GM21717 (cell line): ENCODE measurements at regions not wholly inside any gene's neighbourhood (a gene's known extent, or its start where the extent isn't known, plus 50 kb on each side); places are given as distances from the start of the nearest gene placed in this dataset.
"Not testable (repeated sequence)": the region's sequence is repeated elsewhere in the genome, so short reads cannot be mapped to it uniquely, and the experiment has no call there.

Experiments used
- ATAC-seq: cut with Tn5 transposase; IDR thresholded peaks from one replicate; pipeline ENCODE4 v1.9.1; 2021; ENCODE audit warnings: mild to moderate bottlenecking, moderate library complexity; ENCODE audit not compliant: unreplicated experiment

- ATAC-seq = no peak
Observed at GRCh38 chr20:19867940-19868371, 109.9 kb downstream of the RIN2 start.

GRCh38 chr20:19868441-19868840, 110.4 kb downstream of the RIN2 start:
- ATAC-seq = no peak

GRCh38 chr20:19872001-19872400, 113.9 kb downstream of the RIN2 start:
- no peak for ATAC-seq

- no peak for ATAC-seq
Observed at GRCh38 chr20:19874040-19874727, 116.1 kb downstream of the RIN2 start.

- no peak for ATAC-seq
Observed at GRCh38 chr20:19875376-19876221, 117.5 kb downstream of the RIN2 start.

- no peak for ATAC-seq
Observed at GRCh38 chr20:19876828-19877460, 118.9 kb downstream of the RIN2 start.

- ATAC-seq = not testable (repeated sequence)
Observed at GRCh38 chr20:19879874-19880255, 121.8 kb downstream of the RIN2 start.

GRCh38 chr20:19880256-19881079, 122.4 kb downstream of the RIN2 start:
- ATAC-seq = no peak

GRCh38 chr20:19881080-19881840, 123.2 kb downstream of the RIN2 start:
- ATAC-seq = no peak

GRCh38 chr20:19881990-19882389, 123.9 kb downstream of the RIN2 start:
- ATAC-seq = no peak

GRCh38 chr20:19882446-19882845, 124.4 kb downstream of the RIN2 start:
- ATAC-seq = no peak

GRCh38 chr20:19883501-19883900, 125.4 kb downstream of the RIN2 start:
- ATAC-seq = no peak

- no peak for ATAC-seq
Observed at GRCh38 chr20:19885594-19885938, 127.5 kb downstream of the RIN2 start.

GRCh38 chr20:19885939-19886660, 128.0 kb downstream of the RIN2 start:
- no peak for ATAC-seq

- ATAC-seq = no peak
Observed at GRCh38 chr20:19886661-19887288, 128.7 kb downstream of the RIN2 start.

- no peak for ATAC-seq
Observed at GRCh38 chr20:19887556-19888268, 129.4 kb upstream of the NAA20 start.

GRCh38 chr20:19888269-19888671, 128.9 kb upstream of the NAA20 start:
- no peak for ATAC-seq
